ENCODE measurements at regions not wholly inside any gene's neighbourhood (a gene's known extent, or its start where the extent isn't known, plus 50 kb on each side); places are given as distances from the start of the nearest gene placed in this dataset.

GRCh38 chr15:95371664-95372063 is 958.8 kb upstream of the NR2F2 start:
- TF ChIP-seq ISL1 (CRISPR knock-in tag; IDR thresholded peaks at IDR 0.05) (no peak), CSDC2 (CRISPR knock-in tag; IDR thresholded peaks at IDR 0.05) (no peak), CREB5 (CRISPR knock-in tag; IDR thresholded peaks at IDR 0.05; ENCODE audit: low read depth) (no peak), RARB (CRISPR knock-in tag; IDR thresholded peaks at IDR 0.05) (no peak), GLIS3 (CRISPR knock-in tag; IDR thresholded peaks at IDR 0.05) (no peak), ARNTL (CRISPR knock-in tag; IDR thresholded peaks at IDR 0.05; ENCODE audit: borderline replicate concordance, low read depth) (no peak)

All from SK-N-SH treated with all-trans-retinoic acid at 6 μM for 48 hours (cell line).